ENCODE measurements at regions not wholly inside any gene's neighbourhood (a gene's known extent, or its start where the extent isn't known, plus 50 kb on each side); places are given as distances from the start of the nearest gene placed in this dataset.

DNA sequence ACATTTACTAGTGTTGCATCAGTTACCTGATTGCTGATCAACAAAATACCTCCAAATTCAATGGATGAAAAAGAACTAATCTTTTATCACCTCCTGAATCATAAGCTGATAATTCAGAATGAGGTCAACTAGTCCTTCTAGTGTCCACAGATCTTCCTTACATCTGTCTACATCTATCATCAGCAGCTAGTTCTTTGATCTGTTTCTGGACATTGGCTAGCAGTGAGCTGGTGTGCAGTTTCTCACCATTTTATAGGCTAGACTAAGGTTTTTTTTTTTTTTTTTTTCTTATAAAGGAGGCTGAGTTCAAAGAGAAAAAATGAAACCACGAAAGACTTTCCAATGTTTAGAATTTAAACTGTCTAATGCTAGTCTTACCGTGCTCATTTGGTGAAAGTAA is 534.3 kb upstream of the ST8SIA4 start:
- no peak for DNase-seq (ENCODE audit: low spot score in 2 of 2)
- no peak overlapping the region for H3K4me3 ChIP-seq (ENCODE audit: low read depth, poor library complexity, severe bottlenecking)
- TF ChIP-seq, protein P1, sequence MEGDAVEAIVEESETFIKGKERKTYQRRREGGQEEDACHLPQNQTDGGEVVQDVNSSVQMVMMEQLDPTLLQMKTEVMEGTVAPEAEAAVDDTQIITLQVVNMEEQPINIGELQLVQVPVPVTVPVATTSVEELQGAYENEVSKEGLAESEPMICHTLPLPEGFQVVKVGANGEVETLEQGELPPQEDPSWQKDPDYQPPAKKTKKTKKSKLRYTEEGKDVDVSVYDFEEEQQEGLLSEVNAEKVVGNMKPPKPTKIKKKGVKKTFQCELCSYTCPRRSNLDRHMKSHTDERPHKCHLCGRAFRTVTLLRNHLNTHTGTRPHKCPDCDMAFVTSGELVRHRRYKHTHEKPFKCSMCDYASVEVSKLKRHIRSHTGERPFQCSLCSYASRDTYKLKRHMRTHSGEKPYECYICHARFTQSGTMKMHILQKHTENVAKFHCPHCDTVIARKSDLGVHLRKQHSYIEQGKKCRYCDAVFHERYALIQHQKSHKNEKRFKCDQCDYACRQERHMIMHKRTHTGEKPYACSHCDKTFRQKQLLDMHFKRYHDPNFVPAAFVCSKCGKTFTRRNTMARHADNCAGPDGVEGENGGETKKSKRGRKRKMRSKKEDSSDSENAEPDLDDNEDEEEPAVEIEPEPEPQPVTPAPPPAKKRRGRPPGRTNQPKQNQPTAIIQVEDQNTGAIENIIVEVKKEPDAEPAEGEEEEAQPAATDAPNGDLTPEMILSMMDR (IDR thresholded peaks at IDR 0.05), result no peak
- TF ChIP-seq POLR2A (IDR thresholded peaks at IDR 0.05), result no peak
- WGBS, 2 donors, result 59 to 75% methylated on average over 2 of the region's 2 CpGs
- intact Hi-C loops (cut with DNase I; ENCODE audit: low total_unique reads), result no loop called here

DNA sequence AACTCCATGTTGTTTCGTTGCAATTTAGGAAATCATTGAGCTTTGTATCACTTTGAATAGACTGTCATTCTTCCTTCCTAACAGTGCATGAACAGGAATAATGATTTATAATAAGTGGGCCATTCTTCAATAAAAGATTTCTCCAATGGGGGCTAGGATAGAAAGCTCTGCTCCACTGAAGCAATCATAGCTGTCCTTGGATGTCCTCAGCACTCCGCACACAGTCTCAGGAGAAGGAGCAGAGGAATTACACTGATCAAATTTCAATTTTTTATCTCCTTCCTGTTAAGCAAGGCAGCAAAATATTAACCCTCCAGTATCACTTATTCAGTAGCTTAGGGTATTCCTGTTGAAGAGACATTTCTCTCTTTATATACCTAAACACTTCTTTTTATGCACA is 532.7 kb upstream of the ST8SIA4 start:
- intact Hi-C loops (cut with DNase I; ENCODE audit: low total_unique reads), result no loop called here
- H3K4me3 ChIP-seq (ENCODE audit: low read depth, poor library complexity, severe bottlenecking), result no peak overlapping the region
- 32 to 41% methylated on average over 2 of the region's 2 CpGs for WGBS, 2 donors
- TF ChIP-seq POLR2A (IDR thresholded peaks at IDR 0.05), result no peak
- TF ChIP-seq, protein P1 (IDR thresholded peaks at IDR 0.05), result no peak
- no peak for DNase-seq (ENCODE audit: low spot score in 2 of 2)

DNA sequence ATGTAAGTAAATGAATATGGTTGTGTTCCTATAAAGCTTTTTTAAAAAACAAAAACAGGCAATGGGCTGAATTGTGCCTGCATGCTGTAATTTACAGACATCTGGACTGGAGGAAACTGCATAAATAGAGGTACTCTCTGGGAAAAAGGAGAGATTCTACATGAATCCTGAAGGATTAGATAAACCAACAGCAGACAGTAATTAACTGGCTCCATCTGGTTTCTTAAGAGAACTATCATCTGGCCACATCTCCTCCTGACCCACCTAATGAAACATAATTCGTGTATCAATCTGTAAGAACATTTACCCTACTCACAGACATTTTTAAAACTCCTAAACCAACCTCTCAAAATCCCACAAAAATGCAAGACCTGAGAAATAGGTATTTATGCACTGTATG is 528.1 kb upstream of the ST8SIA4 start:
- DNase-seq (ENCODE audit: low spot score in 2 of 2), result no peak
- WGBS, 2 donors, result 29 to 50% methylated on average over 1 of the region's 1 CpG
- intact Hi-C loops (cut with DNase I; ENCODE audit: low total_unique reads), result no loop called here
- TF ChIP-seq, protein P1 (IDR thresholded peaks at IDR 0.05), result no peak
- TF ChIP-seq POLR2A (IDR thresholded peaks at IDR 0.05), result no peak
- H3K4me3 ChIP-seq (ENCODE audit: low read depth, poor library complexity, severe bottlenecking), result no peak overlapping the region

DNA sequence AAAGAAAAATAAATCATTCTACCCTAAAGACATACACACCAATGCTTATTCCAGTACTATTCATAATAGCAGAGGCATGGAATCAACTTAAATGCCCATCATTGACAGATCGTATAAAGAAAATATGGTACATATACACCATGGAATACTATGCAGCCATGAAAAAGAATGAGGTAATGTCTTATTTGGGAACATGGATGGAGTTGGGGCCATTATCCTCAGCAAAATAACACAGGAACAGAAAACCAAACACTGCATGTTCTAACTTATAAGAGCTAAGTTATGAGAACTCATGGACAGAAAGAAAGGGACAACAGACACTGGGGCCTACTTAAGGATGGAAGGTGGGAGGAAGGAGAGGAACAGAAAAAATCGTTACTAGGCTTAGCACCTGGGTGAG is 527.5 kb upstream of the ST8SIA4 start:
- TF ChIP-seq POLR2A (IDR thresholded peaks at IDR 0.05), result no peak
- TF ChIP-seq, protein P1 (IDR thresholded peaks at IDR 0.05), result no peak
- no peak overlapping the region for H3K4me3 ChIP-seq (ENCODE audit: low read depth, poor library complexity, severe bottlenecking)
- DNase-seq (ENCODE audit: low spot score in 2 of 2), result no peak
- WGBS, 2 donors, result 83 to 95% methylated on average over 2 of the region's 2 CpGs
- intact Hi-C loops (cut with DNase I; ENCODE audit: low total_unique reads), result no loop called here

DNA sequence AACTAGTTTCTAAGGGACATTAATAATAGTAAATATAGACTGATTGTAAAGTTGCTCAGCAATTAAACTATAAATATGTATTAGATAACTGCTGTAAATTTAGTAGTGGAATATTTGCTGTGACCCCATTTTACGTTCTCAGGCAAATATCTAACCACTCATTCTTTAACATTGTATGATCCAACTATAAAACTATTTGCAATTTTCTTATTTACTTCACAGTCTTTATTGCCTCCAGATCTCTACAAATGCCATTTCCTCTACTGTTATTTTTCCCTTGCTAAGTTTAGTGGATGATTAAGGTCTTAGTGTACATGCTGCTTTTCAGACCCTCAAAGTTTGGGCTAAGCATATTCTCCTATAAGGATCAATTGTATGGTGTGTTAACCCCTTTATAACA is 526.2 kb upstream of the ST8SIA4 start:
- TF ChIP-seq POLR2A (IDR thresholded peaks at IDR 0.05), result no peak
- TF ChIP-seq, protein P1 (IDR thresholded peaks at IDR 0.05), result no peak
- no peak overlapping the region for H3K4me3 ChIP-seq (ENCODE audit: low read depth, poor library complexity, severe bottlenecking)
- intact Hi-C loops (cut with DNase I; ENCODE audit: low total_unique reads), result no loop called here
- 44 to 53% methylated on average over 1 of the region's 1 CpG for WGBS, 2 donors
- no peak for DNase-seq (ENCODE audit: low spot score in 2 of 2)

DNA sequence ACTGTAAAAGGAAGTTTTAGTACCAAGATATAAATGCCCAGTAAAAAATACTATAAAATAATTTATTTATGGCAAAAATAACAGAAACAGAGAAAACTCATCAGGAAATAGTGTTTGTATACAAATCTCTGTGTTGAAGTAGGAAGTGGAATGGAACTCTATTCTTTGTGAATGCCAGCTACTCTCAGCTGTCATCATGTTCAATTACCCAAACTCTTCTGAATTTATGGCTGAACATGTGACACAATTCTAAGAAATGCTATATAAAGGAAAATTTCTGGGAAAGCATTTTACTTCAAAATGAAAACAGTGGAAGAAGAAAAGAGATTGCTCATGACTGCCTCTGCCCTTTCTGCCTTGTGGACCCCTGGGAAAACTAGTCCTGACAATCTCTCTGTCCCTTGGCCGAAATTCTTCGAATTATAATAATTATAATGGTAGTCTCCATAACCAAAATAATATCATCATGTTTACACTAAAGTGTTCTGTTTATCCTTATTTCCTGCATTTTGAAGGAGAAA is 522.3 kb upstream of the ST8SIA4 start:
- TF ChIP-seq, protein P1 (IDR thresholded peaks at IDR 0.05), result no peak
- TF ChIP-seq POLR2A (IDR thresholded peaks at IDR 0.05), result no peak
- no peak for DNase-seq (ENCODE audit: low spot score in 2 of 2)
- H3K4me3 ChIP-seq (ENCODE audit: low read depth, poor library complexity, severe bottlenecking), result no peak overlapping the region
- 50 to 51% methylated on average over 2 of the region's 2 CpGs for WGBS, 2 donors
- intact Hi-C loops (cut with DNase I; ENCODE audit: low total_unique reads), result no loop called here
